Lung (tissue), 11 donors: ENCODE measurements at regions not wholly inside any gene's neighbourhood (a gene's known extent, or its start where the extent isn't known, plus 50 kb on each side); places are given as distances from the start of the nearest gene placed in this dataset.
A peak's percentile ranks its signal among the peaks of the same experiment; 100 is the strongest.

ENCODE experiments used
- ATAC-seq: fragments of 200-7000 bp; cut with Tn5 transposase; one replicate; pipeline ENCODE4 v1.9.1; 2020; ENCODE audit warnings: moderate number of reproducible peaks; ENCODE audit not compliant: insufficient read depth, low FRiP score
- DNase-seq, 3 donors: peaks; one replicate each; pipeline ENCODE4 v3.0.0-alpha.2; 2013 to 2017
- H3K27ac ChIP-seq, 2 donors: one replicate each; pipeline ENCODE4 v1.5.1; 2013; ENCODE audit warnings: mild to moderate bottlenecking in 2 of 2, moderate library complexity in 2 of 2, control low read depth in 1 of 2, inconsistent platforms in 1 of 2, low read depth in 1 of 2, low read length in 1 of 2
- H3K27me3 ChIP-seq, 3 donors: one replicate each; pipeline ENCODE4 v1.5.1; 2013; ENCODE audit warnings: low read length in 2 of 3; ENCODE audit not compliant: control insufficient read depth in 3 of 3, insufficient read depth in 3 of 3
- H3K36me3 ChIP-seq, 4 donors: one replicate each; pipeline ENCODE4 v1.5.1; 2013; ENCODE audit warnings: low read length in 4 of 4, mild to moderate bottlenecking in 1 of 4, moderate library complexity in 1 of 4; ENCODE audit not compliant: control insufficient read depth in 4 of 4, insufficient read depth in 4 of 4
- H3K4me1 ChIP-seq, 5 donors: one replicate each; pipeline ENCODE4 v1.5.1; 2013; ENCODE audit warnings: low read length in 5 of 5, mild to moderate bottlenecking in 2 of 5, moderate library complexity in 1 of 5; ENCODE audit not compliant: control insufficient read depth in 5 of 5, insufficient read depth in 5 of 5
- H3K4me3 ChIP-seq: one replicate; pipeline ENCODE4 v1.5.1; 2013; ENCODE audit warnings: mild to moderate bottlenecking, control low read depth, moderate library complexity
- H3K9ac ChIP-seq, 2 donors: one replicate each; pipeline ENCODE4 v1.5.1; 2013; ENCODE audit warnings: low read length in 2 of 2, control low read depth in 1 of 2; ENCODE audit not compliant: insufficient read depth in 1 of 2
- H3K9me3 ChIP-seq, 4 donors: one replicate each; pipeline ENCODE4 v1.5.1; 2013; ENCODE audit warnings: low read length in 3 of 4, mild to moderate bottlenecking in 1 of 4, moderate library complexity in 1 of 4; ENCODE audit not compliant: control insufficient read depth in 4 of 4, insufficient read depth in 3 of 4
- WGBS, 2 donors: extraction: QIAGEN DNeasy Blood & Tissue Kit; methylation state at CpG; one replicate each; pipeline ENCODE4 v1.1.7; 2013; 5-methylcytosine and 5-hydroxymethylcytosine counted together
- TF ChIP-seq, protein P1 (sequence below): IDR thresholded peaks from 2 replicates; pipeline ENCODE4 v1.5.1; 2012; ENCODE audit warnings: mild to moderate bottlenecking; ENCODE audit errors: control extremely low read depth, extremely low read depth
- donor health status: control.
- donor health status: control.
- donor health status: Bipolar disorder and iron deficiency.
- donor health status: healthy.
- donor health status: DM: yes; HTN: yes; CAD: no.

DNA sequence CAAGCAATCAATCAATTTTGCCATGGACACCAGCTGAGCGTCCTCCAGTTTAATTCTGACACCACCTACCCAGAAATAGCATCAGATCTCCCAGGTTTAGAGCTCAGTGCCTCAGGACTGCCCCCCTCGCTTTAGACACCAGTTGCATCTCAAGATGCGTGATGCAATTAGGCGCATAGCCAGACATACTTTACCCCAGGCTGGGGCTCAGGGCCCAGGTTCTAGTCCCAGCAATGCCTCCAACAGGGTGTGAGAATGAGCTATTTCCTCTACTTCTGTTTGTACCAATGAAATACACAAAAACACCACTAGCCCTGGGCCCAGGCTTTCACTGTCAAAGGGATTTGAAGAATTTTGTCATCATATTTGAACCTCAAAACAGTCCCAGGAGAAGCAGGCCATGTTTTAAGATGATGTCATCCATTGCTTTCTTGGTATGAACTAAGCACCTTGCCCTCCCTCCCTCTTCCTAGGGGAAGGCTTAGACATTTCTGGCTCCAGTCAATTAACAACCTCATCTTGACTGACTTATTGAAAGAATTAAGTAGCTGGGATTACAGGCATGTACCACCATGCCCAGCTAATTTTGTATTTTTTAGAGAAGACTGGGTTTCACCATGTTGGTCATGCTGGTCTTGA lies 61.5 kb upstream of the INCENP start:
- H3K36me3 ChIP-seq = no peaks in the 10 kb centered on the region
- H3K4me1 ChIP-seq = no peaks in the 10 kb centered on the region
- no peak for ATAC-seq
- no peaks in the 10 kb centered on the region for H3K9me3 ChIP-seq
- H3K4me3 ChIP-seq = no peak overlapping the region
- 91 to 95% methylated on average over 4 of the region's 4 CpGs for WGBS, 2 donors
- TF ChIP-seq, protein P1, sequence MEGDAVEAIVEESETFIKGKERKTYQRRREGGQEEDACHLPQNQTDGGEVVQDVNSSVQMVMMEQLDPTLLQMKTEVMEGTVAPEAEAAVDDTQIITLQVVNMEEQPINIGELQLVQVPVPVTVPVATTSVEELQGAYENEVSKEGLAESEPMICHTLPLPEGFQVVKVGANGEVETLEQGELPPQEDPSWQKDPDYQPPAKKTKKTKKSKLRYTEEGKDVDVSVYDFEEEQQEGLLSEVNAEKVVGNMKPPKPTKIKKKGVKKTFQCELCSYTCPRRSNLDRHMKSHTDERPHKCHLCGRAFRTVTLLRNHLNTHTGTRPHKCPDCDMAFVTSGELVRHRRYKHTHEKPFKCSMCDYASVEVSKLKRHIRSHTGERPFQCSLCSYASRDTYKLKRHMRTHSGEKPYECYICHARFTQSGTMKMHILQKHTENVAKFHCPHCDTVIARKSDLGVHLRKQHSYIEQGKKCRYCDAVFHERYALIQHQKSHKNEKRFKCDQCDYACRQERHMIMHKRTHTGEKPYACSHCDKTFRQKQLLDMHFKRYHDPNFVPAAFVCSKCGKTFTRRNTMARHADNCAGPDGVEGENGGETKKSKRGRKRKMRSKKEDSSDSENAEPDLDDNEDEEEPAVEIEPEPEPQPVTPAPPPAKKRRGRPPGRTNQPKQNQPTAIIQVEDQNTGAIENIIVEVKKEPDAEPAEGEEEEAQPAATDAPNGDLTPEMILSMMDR = no peak
- no peak overlapping the region for H3K9ac ChIP-seq
- no peaks in the 10 kb centered on the region for H3K27me3 ChIP-seq
- DNase-seq = no peak
- no peak overlapping the region for H3K27ac ChIP-seq

DNA sequence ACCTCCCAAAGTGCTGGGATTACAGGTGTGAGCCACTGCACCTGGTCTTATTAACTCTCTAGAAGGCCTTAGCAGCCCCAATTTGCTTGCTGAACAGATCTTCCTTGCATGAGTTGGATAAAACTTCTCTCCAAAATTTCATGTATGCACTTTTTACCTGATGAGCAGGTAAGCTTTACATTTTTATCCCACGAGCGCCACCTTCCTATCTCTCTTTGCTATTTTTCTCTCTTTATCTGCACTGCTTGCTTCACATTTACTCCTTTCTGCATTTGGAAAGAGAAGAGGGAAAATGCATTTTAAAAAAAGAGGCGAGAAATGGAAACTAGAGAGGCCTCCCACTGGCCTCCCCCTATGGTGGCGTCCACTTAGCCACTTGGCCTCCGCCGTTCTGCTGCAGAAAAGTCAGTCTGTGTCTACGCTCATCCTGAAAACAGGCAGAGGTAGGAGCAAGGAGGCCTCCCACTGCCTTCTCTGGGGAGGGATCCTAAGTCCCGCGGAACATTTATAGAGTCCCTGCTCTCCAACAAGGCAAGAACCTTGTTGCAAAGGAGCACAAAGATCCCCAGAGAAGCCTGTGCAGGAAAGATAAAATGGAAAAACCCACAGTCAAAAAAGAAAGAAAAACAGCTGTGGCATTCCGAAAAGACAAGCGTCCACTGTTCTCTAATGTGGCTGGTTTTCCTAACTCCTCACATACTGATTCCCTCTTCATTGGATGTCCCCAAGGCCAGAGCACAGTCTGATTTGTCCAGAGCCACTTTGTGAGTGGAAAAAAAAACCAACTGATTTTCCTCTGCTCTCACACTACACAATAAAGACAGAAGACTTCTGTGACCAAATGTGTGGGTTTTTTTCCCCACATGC lies 62.2 kb upstream of the INCENP start:
- no peak overlapping the region for H3K4me3 ChIP-seq
- no peaks in the 10 kb centered on the region for H3K9me3 ChIP-seq
- H3K36me3 ChIP-seq = no peaks in the 10 kb centered on the region
- no peaks in the 10 kb centered on the region for H3K4me1 ChIP-seq
- DNase-seq = peak in 1 of 3 donors; percentile 22
- H3K27me3 ChIP-seq = no peaks in the 10 kb centered on the region
- TF ChIP-seq, protein P1 = no peak
- H3K9ac ChIP-seq = no peak overlapping the region
- 80 to 88% methylated on average over 11 of the region's 11 CpGs for WGBS, 2 donors
- no peak for ATAC-seq
- H3K27ac ChIP-seq = no peak overlapping the region

DNA sequence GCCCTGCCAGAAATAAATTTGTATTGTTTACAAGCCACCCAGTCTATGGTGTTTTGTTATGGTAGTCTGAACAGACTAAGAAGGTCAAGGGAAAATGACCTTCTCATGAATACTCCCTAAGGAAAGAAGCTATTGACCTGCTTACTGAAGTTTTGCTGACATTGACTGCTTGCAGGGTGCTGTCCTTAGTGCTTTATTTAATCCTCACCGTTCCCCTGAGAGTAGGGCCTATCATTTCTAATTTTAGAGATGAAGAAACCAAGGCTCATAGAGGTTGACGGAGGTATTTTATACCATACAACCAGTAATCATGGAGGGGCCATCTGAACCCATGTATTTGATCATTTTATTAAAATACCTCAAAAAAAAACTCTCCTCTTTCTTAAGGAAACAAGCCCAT lies 66.7 kb upstream of the INCENP start:
- no peak for DNase-seq
- no peak for ATAC-seq
- TF ChIP-seq, protein P1 = no peak
- H3K4me3 ChIP-seq = no peak overlapping the region
- no peak overlapping the region for H3K9ac ChIP-seq
- H3K9me3 ChIP-seq = no peaks in the 10 kb centered on the region
- H3K27ac ChIP-seq = no peak overlapping the region
- no peaks in the 10 kb centered on the region for H3K4me1 ChIP-seq
- no peaks in the 10 kb centered on the region for H3K27me3 ChIP-seq
- 92% methylated on average over 2 of the region's 2 CpGs for WGBS, 2 donors
- no peaks in the 10 kb centered on the region for H3K36me3 ChIP-seq
